Dermis blood vessel endothelial cell (primary cell): ENCODE measurements at regions not wholly inside any gene's neighbourhood (a gene's known extent, or its start where the extent isn't known, plus 50 kb on each side); places are given as distances from the start of the nearest gene placed in this dataset.

ENCODE experiments used
- DNase-seq: peaks from one replicate; pipeline ENCODE4 v3.0.0; 2010

GRCh38 chr9:113788616-113789330, 87.3 kb upstream of the ZNF618 start:
- DNase-seq, result no peak

- no peak for DNase-seq
Observed at GRCh38 chr9:113790093-113790492, 86.0 kb upstream of the ZNF618 start.

- no peak for DNase-seq
Observed at GRCh38 chr9:113793558-113793957, 82.6 kb upstream of the ZNF618 start.

GRCh38 chr9:113794721-113795120, 81.4 kb upstream of the ZNF618 start:
- no peak for DNase-seq

- DNase-seq, result no peak
Observed at GRCh38 chr9:113795811-113796392, 80.2 kb upstream of the ZNF618 start.

GRCh38 chr9:113796646-113797426, 79.3 kb upstream of the ZNF618 start:
- no peak for DNase-seq

- no peak for DNase-seq
Observed at GRCh38 chr9:113798062-113799030, 77.8 kb upstream of the ZNF618 start.

GRCh38 chr9:113800276-113800675, 75.8 kb upstream of the ZNF618 start:
- DNase-seq, result no peak

GRCh38 chr9:113803811-113804589, 72.1 kb upstream of the ZNF618 start:
- DNase-seq, result no peak

GRCh38 chr9:113805486-113806132, 70.5 kb upstream of the ZNF618 start:
- no peak for DNase-seq

- DNase-seq, result peak; percentile 80
Observed at GRCh38 chr9:113807173-113808061, 68.7 kb upstream of the ZNF618 start.

GRCh38 chr9:113808391-113809358, 67.4 kb upstream of the ZNF618 start:
- DNase-seq, result peak; percentile 43

GRCh38 chr9:113817171-113817570, 58.9 kb upstream of the ZNF618 start:
- DNase-seq, result no peak

GRCh38 chr9:113818391-113818790, 57.7 kb upstream of the ZNF618 start:
- no peak for DNase-seq

- DNase-seq, result no peak
Observed at GRCh38 chr9:113822315-113822714, 53.8 kb upstream of the ZNF618 start.

GRCh38 chr9:113823421-113823820, 52.7 kb upstream of the ZNF618 start:
- DNase-seq, result no peak
